ENCODE measurements at regions not wholly inside any gene's neighbourhood (a gene's known extent, or its start where the extent isn't known, plus 50 kb on each side); places are given as distances from the start of the nearest gene placed in this dataset.

DNA sequence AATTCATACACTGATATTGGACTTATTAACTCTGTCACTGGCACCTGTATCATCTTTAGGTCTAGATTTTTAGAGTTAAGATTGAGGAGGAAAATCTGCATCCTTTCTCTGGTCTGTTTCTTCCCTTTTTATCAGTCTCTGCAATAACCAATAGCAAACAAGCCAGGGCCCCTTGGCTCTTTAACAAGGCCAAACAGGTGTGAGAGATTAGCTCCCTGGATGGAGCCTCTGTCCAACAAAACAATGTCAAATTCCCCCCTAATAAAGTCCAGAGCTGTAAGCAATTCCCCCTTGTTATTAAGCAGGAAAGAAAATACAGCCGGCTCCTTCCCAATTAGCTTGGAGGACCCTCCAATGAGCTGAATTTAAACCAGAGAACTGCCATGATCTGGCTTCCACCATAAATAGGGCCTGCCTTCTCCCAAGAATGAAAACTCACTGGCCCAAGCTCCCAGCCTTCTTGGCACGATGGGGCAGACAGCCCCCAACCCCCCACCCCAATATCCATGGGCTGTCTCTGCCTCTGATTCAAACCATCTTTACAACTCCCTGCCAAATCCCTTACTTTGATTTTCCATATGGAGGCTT is 56.1 kb upstream of the SOX9 start:
- TF ChIP-seq, protein P1, sequence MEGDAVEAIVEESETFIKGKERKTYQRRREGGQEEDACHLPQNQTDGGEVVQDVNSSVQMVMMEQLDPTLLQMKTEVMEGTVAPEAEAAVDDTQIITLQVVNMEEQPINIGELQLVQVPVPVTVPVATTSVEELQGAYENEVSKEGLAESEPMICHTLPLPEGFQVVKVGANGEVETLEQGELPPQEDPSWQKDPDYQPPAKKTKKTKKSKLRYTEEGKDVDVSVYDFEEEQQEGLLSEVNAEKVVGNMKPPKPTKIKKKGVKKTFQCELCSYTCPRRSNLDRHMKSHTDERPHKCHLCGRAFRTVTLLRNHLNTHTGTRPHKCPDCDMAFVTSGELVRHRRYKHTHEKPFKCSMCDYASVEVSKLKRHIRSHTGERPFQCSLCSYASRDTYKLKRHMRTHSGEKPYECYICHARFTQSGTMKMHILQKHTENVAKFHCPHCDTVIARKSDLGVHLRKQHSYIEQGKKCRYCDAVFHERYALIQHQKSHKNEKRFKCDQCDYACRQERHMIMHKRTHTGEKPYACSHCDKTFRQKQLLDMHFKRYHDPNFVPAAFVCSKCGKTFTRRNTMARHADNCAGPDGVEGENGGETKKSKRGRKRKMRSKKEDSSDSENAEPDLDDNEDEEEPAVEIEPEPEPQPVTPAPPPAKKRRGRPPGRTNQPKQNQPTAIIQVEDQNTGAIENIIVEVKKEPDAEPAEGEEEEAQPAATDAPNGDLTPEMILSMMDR (IDR thresholded peaks at IDR 0.05) = no peak
- TF ChIP-seq POLR2A (IDR thresholded peaks at IDR 0.05) = no peak

Measured in vagina (tissue), 2 donors.